IMR-90 (cell line): ENCODE measurements at regions not wholly inside any gene's neighbourhood (a gene's known extent, or its start where the extent isn't known, plus 50 kb on each side); places are given as distances from the start of the nearest gene placed in this dataset.

Experiments
- ATAC-seq: fragments of 200-7000 bp; cut with Tn5 transposase; 2 replicates; pipeline ENCODE4 v1.9.1; 2020; ENCODE audit warnings: low read depth, mild to moderate bottlenecking, moderate library complexity
- BruUV-seq: library from RNA; stranded (reverse); fragments of 400-500 nt; replicated peaks from 2 replicates; lab custom pipeline; 2021; lab: Mats Ljungman, UMichigan
- CTCF ChIA-PET: fragments of 300-600 bp; formaldehyde crosslinking; extraction: SDS; loops from one replicate; lab custom pipeline; 2021; ENCODE audit warnings: antibody characterized with exemption; lab: Yijun Ruan, JAX
- POLR2A ChIA-PET: fragments of 300-600 bp; sonication (Branson Sonifier 250); formaldehyde crosslinking; loops from one replicate; lab custom pipeline; 2022; ENCODE audit warnings: antibody characterized with exemption; ENCODE audit not compliant: unreplicated experiment; lab: Charles Lee
- DNase-seq: peaks from one replicate; pipeline ENCODE4 v3.0.0; 2013
- H2AFZ ChIP-seq: replicated peaks from 2 replicates; pipeline ENCODE3; 2013; ENCODE audit warnings: low read length, mild to moderate bottlenecking; ENCODE audit not compliant: poor library complexity
- H2AK5ac ChIP-seq: 2 replicates; pipeline ENCODE4 v1.6.1; 2013; ENCODE audit warnings: low read depth, low read length, inconsistent platforms
- H2AK9ac ChIP-seq: replicated peaks from 2 replicates; pipeline ENCODE3; 2013; ENCODE audit warnings: mild to moderate bottlenecking, low read depth, low read length, moderate library complexity; ENCODE audit not compliant: poor library complexity
- H2BK120ac ChIP-seq: 2 replicates; pipeline ENCODE4 v1.6.1; 2013; ENCODE audit warnings: low read depth, low read length, inconsistent platforms
- H2BK15ac ChIP-seq: 3 replicates; pipeline ENCODE4 v1.6.1; 2013; ENCODE audit warnings: low read depth, low read length, inconsistent platforms
- H2BK20ac ChIP-seq: 2 replicates; pipeline ENCODE4 v1.6.1; 2013; ENCODE audit warnings: low read depth, mild to moderate bottlenecking, inconsistent platforms, low read length, moderate library complexity
- H2BK5ac ChIP-seq: 2 replicates; pipeline ENCODE4 v1.6.1; 2013; ENCODE audit warnings: mild to moderate bottlenecking, low read depth, low read length, inconsistent platforms; ENCODE audit not compliant: poor library complexity, severe bottlenecking
- H3K14ac ChIP-seq: replicated peaks from 2 replicates; pipeline ENCODE4 v1.6.1; 2013; ENCODE audit warnings: low read depth, low read length, inconsistent platforms
- H3K18ac ChIP-seq: 2 replicates; pipeline ENCODE4 v1.6.1; 2013; ENCODE audit warnings: low read depth, low read length, control low read depth
- H3K23ac ChIP-seq: 2 replicates; pipeline ENCODE4 v1.6.1; 2013; ENCODE audit warnings: low read depth, low read length, inconsistent platforms
- H3K27ac ChIP-seq: 2 replicates; pipeline ENCODE4 v1.5.1; 2013; ENCODE audit warnings: mild to moderate bottlenecking, control low read depth, low read length; ENCODE audit not compliant: insufficient read depth
- H3K27me3 ChIP-seq: 2 replicates; pipeline ENCODE4 v1.6.1; 2013; ENCODE audit warnings: low read length; ENCODE audit not compliant: control insufficient read depth, insufficient read depth
- H3K36me3 ChIP-seq: 2 replicates; pipeline ENCODE4 v1.6.1; 2013; ENCODE audit warnings: low read length, mixed read lengths; ENCODE audit not compliant: control insufficient read depth, insufficient read depth
- H3K4ac ChIP-seq: 2 replicates; pipeline ENCODE4 v1.6.1; 2013; ENCODE audit warnings: low read depth, low read length, inconsistent platforms
- H3K4me1 ChIP-seq: 2 replicates; pipeline ENCODE4 v1.6.1; 2013; ENCODE audit warnings: low read length, mixed read lengths; ENCODE audit not compliant: control insufficient read depth, insufficient read depth
- H3K4me2 ChIP-seq: 2 replicates; pipeline ENCODE4 v1.6.1; 2013; ENCODE audit warnings: low read depth, mild to moderate bottlenecking, control low read depth, low read length, moderate library complexity
- H3K4me3 ChIP-seq: 2 replicates; pipeline ENCODE4 v1.5.1; 2013; ENCODE audit warnings: low read depth, mild to moderate bottlenecking, control low read depth, low read length, moderate library complexity; ENCODE audit not compliant: insufficient read depth
- H3K56ac ChIP-seq: 2 replicates; pipeline ENCODE4 v1.6.1; 2013; ENCODE audit warnings: low read length, inconsistent platforms; ENCODE audit not compliant: insufficient read depth; ENCODE audit errors: extremely low read depth
- H3K79me1 ChIP-seq, 2 experiments: 2 replicates each; pipeline ENCODE4 v1.6.1; 2013; ENCODE audit warnings: low read length in 2 of 2, inconsistent platforms in 1 of 2, low read depth in 1 of 2
- H3K9ac ChIP-seq: 2 replicates; pipeline ENCODE4 v1.6.1; 2013; ENCODE audit warnings: low read depth, low read length, control low read depth
- H3K9me1 ChIP-seq: 2 replicates; pipeline ENCODE4 v1.6.1; 2013; ENCODE audit warnings: low read length, inconsistent platforms; ENCODE audit not compliant: insufficient read depth
- H3K9me3 ChIP-seq: 2 replicates; pipeline ENCODE4 v1.6.1; 2013; ENCODE audit warnings: low read length; ENCODE audit not compliant: control insufficient read depth, insufficient read depth
- H4K20me1 ChIP-seq: 2 replicates; pipeline ENCODE4 v1.6.1; 2013; ENCODE audit warnings: low read length, inconsistent platforms; ENCODE audit not compliant: insufficient read depth
- H4K5ac ChIP-seq: 2 replicates; pipeline ENCODE4 v1.6.1; 2013; ENCODE audit warnings: mild to moderate bottlenecking, low read depth, low read length, control low read depth
- H4K8ac ChIP-seq, 2 experiments: 2 replicates each; pipeline ENCODE4 v1.6.1; 2013; ENCODE audit warnings: low read depth in 2 of 2, low read length in 2 of 2, control low read depth in 1 of 2, inconsistent platforms in 1 of 2
- H4K91ac ChIP-seq: 2 replicates; pipeline ENCODE4 v1.6.1; 2013; ENCODE audit warnings: low read depth, low read length, inconsistent platforms; ENCODE audit not compliant: insufficient read depth
- CEBPB ChIP-seq: IDR thresholded peaks from 2 replicates; pipeline ENCODE4 v1.6.1; 2012; ENCODE audit warnings: low read depth, low read length, improper control_type of control experiment
- CHD1 ChIP-seq: IDR thresholded peaks from 2 replicates; pipeline ENCODE4 v1.6.1; 2012; ENCODE audit warnings: low read depth, low read length, improper control_type of control experiment
- ELK1 ChIP-seq: fragments of 150-350 bp; IDR thresholded peaks from 2 replicates; pipeline ENCODE4 v1.6.1; 2016; ENCODE audit warnings: low read depth, mild to moderate bottlenecking, low read length, moderate library complexity, borderline replicate concordance
- FOS ChIP-seq: fragments of 150-350 bp; IDR thresholded peaks from 2 replicates; pipeline ENCODE4 v1.6.1; 2016; ENCODE audit warnings: low read depth, low read length
- MXI1 ChIP-seq: IDR thresholded peaks from 2 replicates; pipeline ENCODE4 v1.6.1; 2012; ENCODE audit warnings: low read depth, mild to moderate bottlenecking, low read length, moderate library complexity, borderline replicate concordance
- NFE2L2 ChIP-seq: fragments of 150-350 bp; IDR thresholded peaks from 2 replicates; pipeline ENCODE4 v1.6.1; 2016; ENCODE audit warnings: low read depth, mild to moderate bottlenecking, low read length
- POLR2A ChIP-seq: IDR thresholded peaks from 2 replicates; pipeline ENCODE4 v1.6.1; 2012; ENCODE audit warnings: mild to moderate bottlenecking, low read depth, low read length
- RAD21 ChIP-seq: IDR thresholded peaks from 2 replicates; pipeline ENCODE4 v1.6.1; 2012; ENCODE audit warnings: low read length, improper control_type of control experiment
- RFX5 ChIP-seq: IDR thresholded peaks from 2 replicates; pipeline ENCODE4 v1.8.0; 2012; ENCODE audit warnings: low read depth, mild to moderate bottlenecking, low read length, moderate library complexity
- SMC3 ChIP-seq: fragments of 150-350 bp; IDR thresholded peaks from 2 replicates; pipeline ENCODE4 v1.6.1; 2016; ENCODE audit warnings: low read depth, mild to moderate bottlenecking, antibody characterized with exemption, low read length, moderate library complexity
- WGBS, 2 experiments: methylation state at CpG; one replicate each; pipeline versions ENCODE4 v1.1.5 to v1.1.7; 2013; ENCODE audit warnings: missing lambda C conversion rate in 2 of 2; ENCODE audit not compliant: insufficient read length in 1 of 2; ENCODE audit errors: extremely low coverage in 2 of 2; 5-methylcytosine and 5-hydroxymethylcytosine counted together
- dilution Hi-C: fragments of 300-500 bp; cut with HindIII; formaldehyde crosslinking; loops from one replicate; pipeline ENCODE4 v1.14.3; 2018; ENCODE audit warnings: low sequenced_read_pairs; ENCODE audit not compliant: unreplicated experiment
- in situ Hi-C: fragments of 300-500 bp; cut with MboI; formaldehyde crosslinking; loops from 3 replicates; pipeline ENCODE4 v1.14.3; 2019; ENCODE audit warnings: low sequenced_read_pairs, inconsistent platforms, mixed read lengths
- intact Hi-C: fragments of 100-400 bp; cut with micrococcal nuclease; formaldehyde crosslinking; loops from 2 replicates; pipeline ENCODE4 v1.10.0; 2022
- TF ChIP-seq, protein P1 (sequence below): fragments of 150-350 bp; IDR thresholded peaks from 2 replicates; pipeline ENCODE4 v1.6.1; 2017; ENCODE audit warnings: mild to moderate bottlenecking, antibody characterized with exemption, low read length, low read depth
- TF ChIP-seq, protein P2 (sequence below): conservative IDR thresholded peaks from 2 replicates; pipeline ENCODE4 v1.5.1; 2012; ENCODE audit warnings: mild to moderate bottlenecking, low read depth, low read length, improper control_type of control experiment

GRCh38 chr15:81948751-81949150, 97.1 kb downstream of the MEX3B start:
- Histone ChIP-seq H2AK5ac (peak overlapping the region; percentile 63), H4K5ac (no peak overlapping the region), H4K20me1 (no peaks in the 10 kb centered on the region), H4K8ac (peak overlapping the region in 1 of 2 experiments; percentile 56; a peak in 1 of 4 replicates), H3K27me3 (no peaks in the 10 kb centered on the region), H2BK15ac (no peak overlapping the region), H3K9me3 (no peaks in the 10 kb centered on the region), H3K14ac (no peak overlapping the region), H3K4me2 (no peak overlapping the region), H3K23ac (no peak overlapping the region), H2AK9ac (no peak overlapping the region), H3K4ac (no peak overlapping the region), H3K27ac (no peak overlapping the region), H2BK20ac (0 out of 2 replicates have a peak overlapping the region, but pooled peaks have one; percentile 35), H3K56ac (no peak overlapping the region; the same call in 1 of the 2 replicates), H2BK120ac (peak overlapping the region; percentile 87), H4K91ac (peak overlapping the region; percentile 44; the same call in 1 of the 2 replicates), H3K9ac (no peak overlapping the region), H3K4me3 (no peak overlapping the region), H3K36me3 (no peaks in the 10 kb centered on the region), H2AFZ (no peak overlapping the region), H3K4me1 (peaks cover 9% of the 10 kb centered on the region), H3K18ac (no peak overlapping the region), H2BK5ac (no peak overlapping the region), H3K79me1 (no peaks in the 10 kb centered on the region; a peak in 1 of 4 replicates), H3K9me1 (peaks cover 13% of the 10 kb centered on the region)
- WGBS, 2 experiments: no CpG with 5 or more reads among the region's 11 CpGs
- in situ Hi-C loops: no loop called here
- no peak for TF ChIP-seq FOS
- TF ChIP-seq, protein P1, sequence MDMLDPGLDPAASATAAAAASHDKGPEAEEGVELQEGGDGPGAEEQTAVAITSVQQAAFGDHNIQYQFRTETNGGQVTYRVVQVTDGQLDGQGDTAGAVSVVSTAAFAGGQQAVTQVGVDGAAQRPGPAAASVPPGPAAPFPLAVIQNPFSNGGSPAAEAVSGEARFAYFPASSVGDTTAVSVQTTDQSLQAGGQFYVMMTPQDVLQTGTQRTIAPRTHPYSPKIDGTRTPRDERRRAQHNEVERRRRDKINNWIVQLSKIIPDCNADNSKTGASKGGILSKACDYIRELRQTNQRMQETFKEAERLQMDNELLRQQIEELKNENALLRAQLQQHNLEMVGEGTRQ: no peak
- TF ChIP-seq SMC3: no peak
- no peak for TF ChIP-seq CHD1
- TF ChIP-seq RAD21: no peak
- no peak for TF ChIP-seq RFX5
- TF ChIP-seq MXI1: no peak
- no peak for TF ChIP-seq ELK1
- TF ChIP-seq NFE2L2: no peak
- no peak for TF ChIP-seq POLR2A
- no peak for TF ChIP-seq CEBPB
- TF ChIP-seq, protein P2, sequence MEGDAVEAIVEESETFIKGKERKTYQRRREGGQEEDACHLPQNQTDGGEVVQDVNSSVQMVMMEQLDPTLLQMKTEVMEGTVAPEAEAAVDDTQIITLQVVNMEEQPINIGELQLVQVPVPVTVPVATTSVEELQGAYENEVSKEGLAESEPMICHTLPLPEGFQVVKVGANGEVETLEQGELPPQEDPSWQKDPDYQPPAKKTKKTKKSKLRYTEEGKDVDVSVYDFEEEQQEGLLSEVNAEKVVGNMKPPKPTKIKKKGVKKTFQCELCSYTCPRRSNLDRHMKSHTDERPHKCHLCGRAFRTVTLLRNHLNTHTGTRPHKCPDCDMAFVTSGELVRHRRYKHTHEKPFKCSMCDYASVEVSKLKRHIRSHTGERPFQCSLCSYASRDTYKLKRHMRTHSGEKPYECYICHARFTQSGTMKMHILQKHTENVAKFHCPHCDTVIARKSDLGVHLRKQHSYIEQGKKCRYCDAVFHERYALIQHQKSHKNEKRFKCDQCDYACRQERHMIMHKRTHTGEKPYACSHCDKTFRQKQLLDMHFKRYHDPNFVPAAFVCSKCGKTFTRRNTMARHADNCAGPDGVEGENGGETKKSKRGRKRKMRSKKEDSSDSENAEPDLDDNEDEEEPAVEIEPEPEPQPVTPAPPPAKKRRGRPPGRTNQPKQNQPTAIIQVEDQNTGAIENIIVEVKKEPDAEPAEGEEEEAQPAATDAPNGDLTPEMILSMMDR: no peak
- dilution Hi-C loops: no loop called here
- CTCF ChIA-PET: interaction anchor here (0.6 kb wide), 1 partner anchor 247 kb away, joined by 4 read pairs; no protein-coding TSS in a partner anchor
- BruUV-seq: no TSS peak
- DNase-seq (peak; percentile 33), ATAC-seq (no peak)
- intact Hi-C loops: no loop called here
- POLR2A ChIA-PET: no interaction called here
